ENCODE measurements at regions not wholly inside any gene's neighbourhood (a gene's known extent, or its start where the extent isn't known, plus 50 kb on each side); places are given as distances from the start of the nearest gene placed in this dataset.

DNA sequence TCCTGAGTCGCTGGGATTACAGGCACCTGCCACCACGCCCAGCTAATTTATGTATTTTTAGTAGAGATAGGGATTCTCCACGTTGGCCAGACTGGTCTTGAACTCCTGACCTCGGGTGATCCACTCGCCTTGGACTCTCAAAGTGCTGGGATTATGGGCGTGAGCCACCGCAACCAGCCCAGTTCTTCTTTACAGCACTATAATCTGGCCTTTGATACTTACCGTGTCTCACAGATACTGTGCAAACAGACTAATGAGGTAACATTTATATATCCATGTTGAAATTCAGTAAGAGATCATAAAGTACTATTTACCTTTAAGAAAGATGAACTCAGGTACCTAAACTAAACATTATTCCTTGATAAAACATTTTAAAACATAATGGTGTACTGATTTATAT is 121.8 kb upstream of the PRR20A start:
- DNase-seq = no peak

DNA sequence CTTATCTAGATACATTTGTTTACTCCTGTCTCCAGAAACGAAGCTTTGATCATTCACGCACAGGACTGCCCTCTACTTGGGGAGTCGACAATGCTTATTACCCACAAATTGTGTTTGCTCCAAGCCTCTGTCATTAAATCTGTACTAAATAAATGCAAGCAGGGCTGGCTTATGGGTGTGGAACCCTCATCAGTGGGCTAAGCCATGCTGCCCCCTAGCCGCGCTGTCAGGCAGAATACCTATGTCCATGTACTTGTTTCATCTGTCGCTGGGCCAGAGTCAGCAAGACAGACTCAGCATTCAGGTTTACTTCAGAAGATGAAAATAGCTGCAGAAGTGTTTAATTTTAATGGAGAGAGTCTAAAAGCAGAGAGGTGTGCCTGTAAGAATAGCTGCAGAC is 110.0 kb upstream of the PRR20A start:
- DNase-seq = no peak

- no peak for DNase-seq
Observed at GRCh38 chr13:57036290-57036689, 104.4 kb upstream of the PRR20A start.

GRCh38 chr13:57044910-57045309 is 95.8 kb upstream of the PRR20A start:
- DNase-seq = no peak

- no peak for DNase-seq
Observed at GRCh38 chr13:57045826-57046546, 94.7 kb upstream of the PRR20A start.

DNA sequence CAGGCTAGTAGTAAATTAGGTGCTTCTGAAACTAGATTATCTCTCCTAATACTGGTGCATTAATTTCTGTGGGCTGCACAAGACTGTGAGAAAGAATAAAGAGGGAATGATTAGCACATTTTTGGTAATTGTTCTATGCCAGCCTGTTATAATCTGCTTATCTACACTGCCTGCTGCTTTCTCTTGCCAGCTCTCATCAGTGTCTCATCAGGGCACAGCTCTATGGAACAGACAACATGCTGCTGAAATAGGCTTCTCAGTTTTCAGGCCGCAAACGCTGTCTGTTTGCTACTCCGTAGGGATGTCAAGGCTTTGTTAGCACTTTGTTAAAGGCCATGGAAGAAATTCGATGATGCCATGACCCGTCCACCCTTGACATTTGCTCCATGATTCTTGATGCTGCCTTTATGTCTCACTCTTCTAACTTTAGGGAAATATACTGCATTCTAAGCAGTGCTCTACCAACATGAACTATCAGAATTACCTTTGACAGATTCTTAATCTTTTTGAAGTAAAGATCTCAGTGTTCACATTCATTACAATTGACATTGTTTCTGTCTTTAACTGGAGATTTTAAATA is 84.0 kb upstream of the PRR20A start:
- DNase-seq = no peak

DNA sequence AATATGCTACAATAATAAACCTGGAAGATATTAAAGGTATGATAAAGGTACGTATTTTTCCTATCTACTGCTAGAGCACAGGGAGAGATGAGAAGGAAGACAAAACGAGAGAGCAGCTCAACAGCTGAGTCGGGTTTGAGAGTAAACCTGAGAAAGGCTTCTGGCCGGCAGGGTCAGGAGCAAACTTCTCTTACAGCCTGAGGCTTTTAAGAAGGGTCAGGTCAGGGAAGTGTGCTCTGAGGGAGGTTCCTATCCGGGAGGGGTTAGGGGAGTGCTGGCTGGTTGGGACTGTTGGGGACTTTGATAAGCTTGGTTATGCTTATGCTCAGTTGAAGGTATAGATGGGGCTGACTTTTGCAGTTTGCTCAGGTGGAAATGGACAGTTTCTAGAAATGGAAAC is 77.7 kb upstream of the PRR20A start:
- DNase-seq = no peak

- DNase-seq = no peak
Observed at GRCh38 chr13:57073983-57074382, 66.7 kb upstream of the PRR20A start.

DNA sequence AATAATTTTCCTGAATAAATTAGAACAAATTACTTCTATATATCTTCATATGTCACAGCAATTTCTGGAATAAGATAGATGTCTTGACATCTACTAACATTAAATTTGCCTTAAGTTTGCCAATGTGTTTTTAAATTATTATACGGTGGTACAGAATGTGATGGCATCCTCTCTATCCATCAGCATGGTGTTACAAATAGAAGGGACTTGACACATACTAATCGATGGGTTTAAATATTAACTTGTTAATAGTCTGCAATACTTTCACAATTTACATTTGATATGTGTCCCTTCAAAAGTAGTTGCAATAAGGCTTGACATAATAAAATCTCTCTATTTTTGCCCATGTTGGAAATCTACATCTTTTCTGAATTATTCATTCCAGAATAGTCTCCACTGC is 65.1 kb upstream of the PRR20A start:
- DNase-seq = no peak

GRCh38 chr13:57087006-57087405 is 53.7 kb upstream of the PRR20A start:
- DNase-seq = no peak
